ENCODE measurements at regions not wholly inside any gene's neighbourhood (a gene's known extent, or its start where the extent isn't known, plus 50 kb on each side); places are given as distances from the start of the nearest gene placed in this dataset.

GRCh38 chr18:43735570-43735969 lies 458.3 kb upstream of the SYT4 start:
- TF ChIP-seq CTCF (IDR thresholded peaks at IDR 0.05) (no peak), EP300 (IDR thresholded peaks at IDR 0.05; ENCODE audit: low read depth) (no peak)

Data from transverse colon (tissue), 3 donors.